NCI-H526 treated with DMSO at 0.1 percent for 48 hours (cell line): ENCODE measurements at regions not wholly inside any gene's neighbourhood (a gene's known extent, or its start where the extent isn't known, plus 50 kb on each side); places are given as distances from the start of the nearest gene placed in this dataset.

Source experiments
- DNase-seq: peaks from one replicate; lab custom pipeline; 2025; lab: John Stamatoyannopoulos, UW

- no peak for DNase-seq
Observed at GRCh38 chr2:140061240-140061639, 1281.0 kb upstream of the NXPH2 start.

GRCh38 chr2:140057928-140058327, 1277.7 kb upstream of the NXPH2 start:
- DNase-seq: no peak

- no peak for DNase-seq
Observed at GRCh38 chr2:140041811-140042210, 1261.6 kb upstream of the NXPH2 start.

GRCh38 chr2:140041239-140041638, 1261.0 kb upstream of the NXPH2 start:
- no peak for DNase-seq

GRCh38 chr2:140033638-140034037, 1253.4 kb upstream of the NXPH2 start:
- DNase-seq: no peak

- no peak for DNase-seq
Observed at GRCh38 chr2:140027966-140028365, 1247.8 kb upstream of the NXPH2 start.

GRCh38 chr2:140027320-140027719, 1247.1 kb upstream of the NXPH2 start:
- no peak for DNase-seq

GRCh38 chr2:140023291-140023690, 1243.1 kb upstream of the NXPH2 start:
- no peak for DNase-seq

GRCh38 chr2:140018541-140018940, 1238.4 kb upstream of the NXPH2 start:
- DNase-seq: no peak

GRCh38 chr2:140014204-140014546, 1234.0 kb upstream of the NXPH2 start:
- DNase-seq: no peak

GRCh38 chr2:140013545-140014203, 1233.5 kb upstream of the NXPH2 start:
- no peak for DNase-seq

GRCh38 chr2:140011287-140011686, 1231.1 kb upstream of the NXPH2 start:
- no peak for DNase-seq

GRCh38 chr2:140002110-140002509, 1221.9 kb upstream of the NXPH2 start:
- no peak for DNase-seq

GRCh38 chr2:139992711-139993345, 1212.6 kb upstream of the NXPH2 start:
- DNase-seq: no peak

GRCh38 chr2:139992078-139992477, 1211.9 kb upstream of the NXPH2 start:
- DNase-seq: no peak

GRCh38 chr2:139990646-139991335, 1210.6 kb upstream of the NXPH2 start:
- DNase-seq: no peak

GRCh38 chr2:139969323-139969722, 1189.1 kb upstream of the NXPH2 start:
- DNase-seq: no peak

GRCh38 chr2:139968588-139968987, 1188.4 kb upstream of the NXPH2 start:
- DNase-seq: no peak

GRCh38 chr2:139967665-139968064, 1187.5 kb upstream of the NXPH2 start:
- no peak for DNase-seq

- DNase-seq: no peak
Observed at GRCh38 chr2:139964721-139965440, 1184.7 kb upstream of the NXPH2 start.

GRCh38 chr2:139963863-139964355, 1183.7 kb upstream of the NXPH2 start:
- no peak for DNase-seq

- no peak for DNase-seq
Observed at GRCh38 chr2:139949242-139949972, 1169.2 kb upstream of the NXPH2 start.
